OCI-LY1 (cell line): ENCODE measurements at regions not wholly inside any gene's neighbourhood (a gene's known extent, or its start where the extent isn't known, plus 50 kb on each side); places are given as distances from the start of the nearest gene placed in this dataset.

Experiments used
- EZH2 ChIP-seq: fragments of 200-600 bp; sonication (generic), shearing (Covaris generic); IDR thresholded peaks from 2 replicates; pipeline ENCODE4 v1.8.0; 2017; ENCODE audit warnings: borderline replicate concordance, mixed run types, mild to moderate bottlenecking, antibody characterized with exemption, low read length, moderate library complexity, mixed read lengths
- TF ChIP-seq, protein P1 (sequence below): fragments of 200-600 bp; sonication (generic), shearing (Covaris generic); IDR thresholded peaks from 2 replicates; pipeline ENCODE4 v1.5.1; 2017; ENCODE audit warnings: mild to moderate bottlenecking, antibody characterized with exemption, low read length, moderate library complexity, mixed read lengths

DNA sequence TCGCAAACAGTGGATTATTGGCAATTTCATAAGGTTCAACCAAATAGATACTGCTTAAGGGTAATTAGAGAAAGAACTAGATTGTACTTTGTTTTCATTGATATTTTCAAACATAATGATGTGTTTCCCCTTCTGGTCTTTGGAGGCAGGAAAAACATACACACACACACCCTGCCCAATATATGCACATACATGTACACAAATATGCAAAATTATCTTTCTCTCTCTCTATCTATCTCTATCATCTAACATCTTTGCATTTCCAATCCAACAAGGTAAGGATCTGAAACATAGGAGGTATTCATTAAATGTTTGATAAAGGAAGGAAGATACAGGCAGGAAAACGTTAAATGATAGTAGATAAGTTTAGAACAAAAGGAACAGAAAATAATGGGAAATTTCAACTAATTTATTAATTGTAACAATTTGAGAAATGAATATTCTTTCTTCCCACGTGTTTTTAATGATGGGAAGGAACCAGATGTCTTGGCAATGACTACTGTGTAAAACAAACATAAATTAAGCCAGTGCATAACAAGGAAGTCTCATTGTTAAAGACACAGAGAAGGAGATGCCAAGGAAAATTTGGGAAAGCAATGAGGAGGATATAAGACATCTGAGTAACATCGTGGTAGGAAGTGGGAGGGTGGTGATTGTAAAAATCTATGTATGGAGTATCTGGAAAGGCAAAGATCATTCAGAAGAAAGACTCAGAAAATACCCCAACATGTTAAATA lies 532.1 kb downstream of the GBA3 start:
- TF ChIP-seq, protein P1, sequence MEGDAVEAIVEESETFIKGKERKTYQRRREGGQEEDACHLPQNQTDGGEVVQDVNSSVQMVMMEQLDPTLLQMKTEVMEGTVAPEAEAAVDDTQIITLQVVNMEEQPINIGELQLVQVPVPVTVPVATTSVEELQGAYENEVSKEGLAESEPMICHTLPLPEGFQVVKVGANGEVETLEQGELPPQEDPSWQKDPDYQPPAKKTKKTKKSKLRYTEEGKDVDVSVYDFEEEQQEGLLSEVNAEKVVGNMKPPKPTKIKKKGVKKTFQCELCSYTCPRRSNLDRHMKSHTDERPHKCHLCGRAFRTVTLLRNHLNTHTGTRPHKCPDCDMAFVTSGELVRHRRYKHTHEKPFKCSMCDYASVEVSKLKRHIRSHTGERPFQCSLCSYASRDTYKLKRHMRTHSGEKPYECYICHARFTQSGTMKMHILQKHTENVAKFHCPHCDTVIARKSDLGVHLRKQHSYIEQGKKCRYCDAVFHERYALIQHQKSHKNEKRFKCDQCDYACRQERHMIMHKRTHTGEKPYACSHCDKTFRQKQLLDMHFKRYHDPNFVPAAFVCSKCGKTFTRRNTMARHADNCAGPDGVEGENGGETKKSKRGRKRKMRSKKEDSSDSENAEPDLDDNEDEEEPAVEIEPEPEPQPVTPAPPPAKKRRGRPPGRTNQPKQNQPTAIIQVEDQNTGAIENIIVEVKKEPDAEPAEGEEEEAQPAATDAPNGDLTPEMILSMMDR: no peak
- no peak for TF ChIP-seq EZH2
